Activated CD8-positive, alpha-beta memory T cell treated with anti-CD3 and anti-CD28 coated beads, Interleukin-2, amount 10 ng/mL, durations not matched to agents 7 days and 5 days (primary cell): ENCODE measurements at regions not wholly inside any gene's neighbourhood (a gene's known extent, or its start where the extent isn't known, plus 50 kb on each side); places are given as distances from the start of the nearest gene placed in this dataset.

ENCODE experiments used
- ATAC-seq: fragments of 150-1000 bp; cut with Tn5 transposase; one replicate; pipeline ENCODE4 v1.10.0; 2021; ENCODE audit warnings: moderate library complexity
- CTCF ChIA-PET: fragments of 350-600 bp; sonication (Branson Sonifier 250); formaldehyde crosslinking; loops from one replicate; lab custom pipeline; 2021; ENCODE audit warnings: antibody characterized with exemption; lab: Charles Lee
- DNase-seq: peaks from one replicate; pipeline ENCODE4 v3.0.0-alpha.2; 2020
- H3K27ac Mint-ChIP-seq: one replicate; pipeline ENCODE4 v1.8.0; 2021; ENCODE audit warnings: mild to moderate bottlenecking, mixed read lengths
- H3K27me3 Mint-ChIP-seq: one replicate; pipeline ENCODE4 v1.8.0; 2021; ENCODE audit warnings: mixed read lengths
- H3K36me3 Mint-ChIP-seq: one replicate; pipeline ENCODE4 v1.8.0; 2021; ENCODE audit warnings: mild to moderate bottlenecking, mixed read lengths
- H3K4me1 Mint-ChIP-seq: one replicate; pipeline ENCODE4 v1.8.0; 2021; ENCODE audit warnings: mixed read lengths
- H3K4me3 Mint-ChIP-seq: one replicate; pipeline ENCODE4 v1.8.0; 2021; ENCODE audit warnings: mild to moderate bottlenecking, moderate library complexity, mixed read lengths
- H3K9me3 Mint-ChIP-seq: one replicate; pipeline ENCODE4 v1.8.0; 2022; ENCODE audit warnings: low read depth, mixed read lengths

- H3K4me3 Mint-ChIP-seq = no peak overlapping the region
- H3K27me3 Mint-ChIP-seq = no peaks in the 10 kb centered on the region
- CTCF ChIA-PET = no interaction called here
- no peak overlapping the region for H3K27ac Mint-ChIP-seq
- ATAC-seq = no peak
- H3K36me3 Mint-ChIP-seq = no peaks in the 10 kb centered on the region
- peaks cover 10% of the 10 kb centered on the region for H3K9me3 Mint-ChIP-seq
- H3K4me1 Mint-ChIP-seq = no peaks in the 10 kb centered on the region
- DNase-seq = no peak
These were observed 721.5 kb downstream of the POM121L12 start for GRCh38 chr7:53756946-53757345.

DNA sequence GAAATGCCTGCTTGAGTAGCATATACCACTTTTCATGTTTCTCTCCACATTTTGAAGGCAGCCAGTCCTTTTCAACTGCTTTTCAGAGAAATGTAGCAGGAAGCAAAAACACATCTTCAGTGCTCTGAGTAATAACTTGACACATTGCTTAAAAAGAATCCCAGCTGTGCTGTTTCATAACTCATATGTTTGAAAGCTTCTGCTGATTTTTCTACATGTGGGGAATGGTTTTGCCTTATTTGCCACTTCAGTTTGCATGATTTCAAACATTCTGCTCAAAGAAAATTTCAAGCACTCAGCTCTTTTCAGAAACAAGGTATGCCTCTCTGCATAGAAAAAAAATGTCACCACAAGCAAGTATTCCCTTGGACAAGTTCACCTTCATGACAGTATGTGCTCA lies 732.8 kb downstream of the POM121L12 start:
- H3K9me3 Mint-ChIP-seq = peaks cover 32% of the 10 kb centered on the region
- no peak overlapping the region for H3K27ac Mint-ChIP-seq
- H3K4me1 Mint-ChIP-seq = no peaks in the 10 kb centered on the region
- no peak overlapping the region for H3K4me3 Mint-ChIP-seq
- CTCF ChIA-PET = no interaction called here
- no peak for DNase-seq
- ATAC-seq = no peak
- no peaks in the 10 kb centered on the region for H3K36me3 Mint-ChIP-seq
- no peaks in the 10 kb centered on the region for H3K27me3 Mint-ChIP-seq

DNA sequence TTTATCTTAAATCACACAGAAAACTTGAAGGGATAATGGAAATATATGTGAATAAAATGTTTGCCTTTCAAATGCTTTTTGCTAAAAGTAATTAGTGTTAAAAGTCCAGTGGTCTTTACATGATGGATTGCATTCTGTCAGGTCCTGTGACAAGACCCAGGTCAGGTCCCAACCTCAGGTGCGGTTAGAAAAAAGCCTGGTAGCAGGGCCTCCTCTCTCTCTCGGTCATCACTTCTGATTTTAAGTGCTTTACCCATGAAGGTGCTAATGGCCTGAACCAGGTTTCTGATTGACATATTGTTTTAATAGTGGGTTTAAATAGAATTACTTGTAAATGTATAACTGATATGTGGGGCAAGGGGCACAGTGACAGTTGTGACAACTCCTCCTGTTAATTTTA lies 736.3 kb downstream of the POM121L12 start:
- peaks cover 19% of the 10 kb centered on the region for H3K9me3 Mint-ChIP-seq
- H3K4me3 Mint-ChIP-seq = no peak overlapping the region
- H3K4me1 Mint-ChIP-seq = no peaks in the 10 kb centered on the region
- no peaks in the 10 kb centered on the region for H3K36me3 Mint-ChIP-seq
- no peaks in the 10 kb centered on the region for H3K27me3 Mint-ChIP-seq
- CTCF ChIA-PET = no interaction called here
- H3K27ac Mint-ChIP-seq = no peak overlapping the region
- no peak for DNase-seq
- ATAC-seq = no peak

- DNase-seq (no peak), ATAC-seq (no peak)
- no peaks in the 10 kb centered on the region for H3K27me3 Mint-ChIP-seq
- no peak overlapping the region for H3K4me3 Mint-ChIP-seq
- H3K36me3 Mint-ChIP-seq = no peaks in the 10 kb centered on the region
- H3K9me3 Mint-ChIP-seq = peaks cover 6% of the 10 kb centered on the region
- H3K27ac Mint-ChIP-seq = no peak overlapping the region
- CTCF ChIA-PET = no interaction called here
- no peaks in the 10 kb centered on the region for H3K4me1 Mint-ChIP-seq
These were observed 740.9 kb downstream of the POM121L12 start for GRCh38 chr7:53776323-53776722.

DNA sequence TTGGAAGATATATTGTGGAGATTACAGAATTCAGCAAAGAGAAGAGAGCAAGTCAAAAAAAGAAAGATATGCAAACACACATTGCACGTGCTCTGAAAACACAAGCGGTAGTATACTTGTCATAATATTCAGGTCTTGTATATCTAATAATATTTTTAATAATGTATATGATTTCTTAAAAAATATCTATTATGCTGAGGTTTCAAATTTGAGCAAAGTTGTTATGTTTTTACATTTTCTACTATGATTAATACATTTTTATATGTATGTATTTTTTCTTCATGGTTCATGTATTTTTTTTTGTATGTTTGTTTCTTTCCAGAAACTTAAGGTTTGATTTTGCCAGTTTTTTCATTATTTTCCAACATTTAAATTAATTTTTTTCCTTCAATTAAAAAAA lies 752.4 kb upstream of the VSTM2A start:
- no peaks in the 10 kb centered on the region for H3K27me3 Mint-ChIP-seq
- no peak for DNase-seq
- H3K36me3 Mint-ChIP-seq = no peaks in the 10 kb centered on the region
- H3K4me3 Mint-ChIP-seq = no peak overlapping the region
- H3K9me3 Mint-ChIP-seq = peaks cover 12% of the 10 kb centered on the region
- no peak for ATAC-seq
- H3K4me1 Mint-ChIP-seq = no peaks in the 10 kb centered on the region
- CTCF ChIA-PET = no interaction called here
- no peak overlapping the region for H3K27ac Mint-ChIP-seq

DNA sequence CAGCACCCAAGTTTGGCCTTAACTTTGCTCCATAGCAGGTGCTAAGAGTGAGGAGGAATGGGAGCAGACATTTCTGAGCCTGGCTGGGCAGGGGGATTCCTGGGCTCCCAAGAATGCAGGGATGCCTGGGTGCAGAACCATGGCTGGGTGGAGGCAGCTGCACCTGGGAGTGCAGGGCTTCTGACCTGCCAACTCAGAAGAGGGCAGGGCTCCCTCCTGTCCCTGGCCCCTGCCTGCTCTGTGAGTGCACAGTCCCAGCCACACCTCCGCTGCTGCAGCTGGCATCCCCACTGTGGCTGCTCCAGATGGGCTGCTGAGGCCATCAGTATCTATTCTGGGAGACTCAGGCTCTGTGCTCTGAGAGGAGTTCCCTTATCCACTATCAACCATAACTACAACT lies 747.4 kb upstream of the VSTM2A start:
- CTCF ChIA-PET = no interaction called here
- H3K27ac Mint-ChIP-seq = no peak overlapping the region
- DNase-seq (no peak), ATAC-seq (no peak)
- no peaks in the 10 kb centered on the region for H3K27me3 Mint-ChIP-seq
- H3K9me3 Mint-ChIP-seq = peaks cover 14% of the 10 kb centered on the region
- H3K4me1 Mint-ChIP-seq = no peaks in the 10 kb centered on the region
- H3K4me3 Mint-ChIP-seq = no peak overlapping the region
- H3K36me3 Mint-ChIP-seq = no peaks in the 10 kb centered on the region

- no peak for ATAC-seq
- DNase-seq = no peak
- no peak overlapping the region for H3K4me3 Mint-ChIP-seq
- H3K9me3 Mint-ChIP-seq = peaks cover 19% of the 10 kb centered on the region
- no peak overlapping the region for H3K27ac Mint-ChIP-seq
- H3K27me3 Mint-ChIP-seq = no peaks in the 10 kb centered on the region
- CTCF ChIA-PET = no interaction called here
- no peaks in the 10 kb centered on the region for H3K36me3 Mint-ChIP-seq
- no peaks in the 10 kb centered on the region for H3K4me1 Mint-ChIP-seq
These were observed 741.4 kb upstream of the VSTM2A start for GRCh38 chr7:53800746-53801145.

DNA sequence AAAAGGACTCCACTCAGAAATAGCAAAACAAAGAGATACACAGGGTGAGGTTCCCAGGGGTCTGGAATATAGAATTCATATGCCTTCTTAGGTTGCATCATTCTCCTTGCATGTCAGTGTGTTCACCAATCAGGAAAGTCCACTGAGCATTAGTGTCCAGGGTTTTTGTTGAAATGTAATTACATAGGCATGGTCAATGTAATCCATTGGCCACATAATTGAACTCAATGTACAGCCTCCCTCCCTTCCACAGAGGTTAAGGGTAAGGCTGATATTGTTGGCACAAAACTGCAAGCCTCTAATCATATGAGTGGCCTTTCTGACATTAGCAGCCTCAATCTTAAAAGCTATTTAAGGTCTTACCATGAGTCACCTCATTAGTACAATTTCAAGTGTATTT lies 736.1 kb upstream of the VSTM2A start:
- no peaks in the 10 kb centered on the region for H3K4me1 Mint-ChIP-seq
- no peaks in the 10 kb centered on the region for H3K36me3 Mint-ChIP-seq
- no peak overlapping the region for H3K4me3 Mint-ChIP-seq
- H3K27me3 Mint-ChIP-seq = no peaks in the 10 kb centered on the region
- ATAC-seq (no peak), DNase-seq (no peak)
- H3K9me3 Mint-ChIP-seq = peaks cover 11% of the 10 kb centered on the region
- CTCF ChIA-PET = no interaction called here
- no peak overlapping the region for H3K27ac Mint-ChIP-seq

DNA sequence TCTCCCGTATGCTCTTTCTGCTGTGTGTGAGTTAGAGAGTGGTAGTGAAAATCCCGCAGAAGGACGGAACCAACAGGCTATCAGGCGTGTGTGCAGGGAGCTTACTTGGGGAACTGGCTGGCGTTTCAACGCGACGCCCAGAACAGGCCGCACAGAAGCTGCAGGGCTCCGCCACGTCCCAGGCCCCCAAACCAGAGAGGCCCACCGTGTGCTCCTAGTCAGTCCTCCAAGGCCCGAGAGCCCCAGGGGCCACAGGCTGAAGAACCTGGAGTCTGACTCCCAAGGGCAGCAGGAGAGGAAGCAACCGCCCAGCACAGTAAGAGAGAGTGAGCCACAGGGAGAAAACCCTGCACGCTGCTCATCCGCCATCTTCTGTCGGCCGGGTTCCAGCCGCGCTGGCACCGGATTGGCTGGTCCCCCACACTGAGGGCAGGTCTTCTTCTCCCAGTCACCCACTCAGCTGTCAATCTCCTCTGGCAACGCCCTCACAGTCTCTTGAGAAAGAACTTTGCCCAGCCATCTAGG lies 730.6 kb upstream of the VSTM2A start:
- H3K27me3 Mint-ChIP-seq = no peaks in the 10 kb centered on the region
- peaks cover 13% of the 10 kb centered on the region for H3K9me3 Mint-ChIP-seq
- H3K27ac Mint-ChIP-seq = no peak overlapping the region
- no peaks in the 10 kb centered on the region for H3K36me3 Mint-ChIP-seq
- DNase-seq = no peak
- no peaks in the 10 kb centered on the region for H3K4me1 Mint-ChIP-seq
- CTCF ChIA-PET = no interaction called here
- no peak overlapping the region for H3K4me3 Mint-ChIP-seq
- no peak for ATAC-seq

- ATAC-seq (no peak), DNase-seq (no peak)
- Mint-ChIP-seq H3K36me3 (no peaks in the 10 kb centered on the region), H3K4me3 (no peak overlapping the region), H3K4me1 (no peaks in the 10 kb centered on the region), H3K27me3 (no peaks in the 10 kb centered on the region), H3K27ac (no peak overlapping the region), H3K9me3 (peaks cover 16% of the 10 kb centered on the region)
- CTCF ChIA-PET = no interaction called here
These were observed 730.0 kb upstream of the VSTM2A start for GRCh38 chr7:53812135-53812534.

GRCh38 chr7:53835301-53835700 lies 706.9 kb upstream of the VSTM2A start:
- no peak overlapping the region for H3K27ac Mint-ChIP-seq
- no peak overlapping the region for H3K4me3 Mint-ChIP-seq
- H3K4me1 Mint-ChIP-seq = no peaks in the 10 kb centered on the region
- ATAC-seq = no peak
- CTCF ChIA-PET = no interaction called here
- H3K36me3 Mint-ChIP-seq = no peaks in the 10 kb centered on the region
- no peaks in the 10 kb centered on the region for H3K27me3 Mint-ChIP-seq
- DNase-seq = no peak
- peaks cover 11% of the 10 kb centered on the region for H3K9me3 Mint-ChIP-seq

DNA sequence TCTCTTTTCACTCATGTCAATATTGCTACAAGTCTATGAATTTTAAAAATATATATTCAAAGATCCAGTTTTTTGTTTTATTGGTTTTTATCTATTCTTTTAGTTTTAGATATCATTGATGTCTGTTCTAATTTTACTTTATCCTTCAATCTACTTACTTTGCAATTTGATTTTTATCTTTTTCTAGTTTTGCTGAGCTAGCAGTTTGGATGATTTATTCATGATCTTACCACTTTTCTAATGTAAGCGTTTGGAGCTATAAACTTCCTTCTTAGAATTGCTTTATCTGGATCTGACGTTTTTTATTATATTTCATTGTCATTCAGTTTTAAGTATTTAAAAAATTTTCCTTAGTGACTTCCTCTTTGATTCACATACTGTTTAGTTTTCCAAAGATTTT lies 664.5 kb upstream of the VSTM2A start:
- ATAC-seq (no peak), DNase-seq (no peak)
- Mint-ChIP-seq H3K27ac (no peak overlapping the region), H3K9me3 (peaks cover 7% of the 10 kb centered on the region), H3K36me3 (no peaks in the 10 kb centered on the region), H3K4me1 (no peaks in the 10 kb centered on the region), H3K4me3 (no peak overlapping the region), H3K27me3 (no peaks in the 10 kb centered on the region)
- CTCF ChIA-PET = no interaction called here

- H3K36me3 Mint-ChIP-seq = no peaks in the 10 kb centered on the region
- H3K27ac Mint-ChIP-seq = no peak overlapping the region
- peaks cover 11% of the 10 kb centered on the region for H3K9me3 Mint-ChIP-seq
- no peaks in the 10 kb centered on the region for H3K27me3 Mint-ChIP-seq
- H3K4me3 Mint-ChIP-seq = no peak overlapping the region
- DNase-seq = no peak
- CTCF ChIA-PET = no interaction called here
- H3K4me1 Mint-ChIP-seq = no peaks in the 10 kb centered on the region
- no peak for ATAC-seq
These were observed 641.2 kb upstream of the VSTM2A start for GRCh38 chr7:53900856-53901528.

GRCh38 chr7:53904355-53904754 lies 637.8 kb upstream of the VSTM2A start:
- H3K4me1 Mint-ChIP-seq = no peaks in the 10 kb centered on the region
- no peaks in the 10 kb centered on the region for H3K36me3 Mint-ChIP-seq
- ATAC-seq (no peak), DNase-seq (no peak)
- H3K9me3 Mint-ChIP-seq = peaks cover 18% of the 10 kb centered on the region
- H3K27me3 Mint-ChIP-seq = no peaks in the 10 kb centered on the region
- H3K4me3 Mint-ChIP-seq = no peak overlapping the region
- H3K27ac Mint-ChIP-seq = no peak overlapping the region
- CTCF ChIA-PET = no interaction called here

- no peak for ATAC-seq
These were observed 624.5 kb upstream of the VSTM2A start for GRCh38 chr7:53917637-53918036.

More at GRCh38 chr7:53917637-53918036, 624.5 kb upstream of the VSTM2A start:
- peaks cover 16% of the 10 kb centered on the region for H3K9me3 Mint-ChIP-seq
- H3K36me3 Mint-ChIP-seq = no peaks in the 10 kb centered on the region
- CTCF ChIA-PET = no interaction called here
- H3K27ac Mint-ChIP-seq = no peak overlapping the region
- H3K27me3 Mint-ChIP-seq = no peaks in the 10 kb centered on the region
- no peak for DNase-seq
- H3K4me3 Mint-ChIP-seq = no peak overlapping the region
- no peaks in the 10 kb centered on the region for H3K4me1 Mint-ChIP-seq
